HCT116 (cell line): ENCODE measurements at regions not wholly inside any gene's neighbourhood (a gene's known extent, or its start where the extent isn't known, plus 50 kb on each side); places are given as distances from the start of the nearest gene placed in this dataset.

ENCODE experiments used
- ATAC-seq: fragments of 200-7000 bp; cut with Tn5 transposase; 2 replicates; pipeline ENCODE4 v1.9.1; 2020; ENCODE audit warnings: mild to moderate bottlenecking, moderate library complexity
- BruUV-seq: library from RNA; stranded (reverse); fragments of 400-500 nt; replicated peaks from 2 replicates; lab custom pipeline; 2021; lab: Mats Ljungman, UMichigan
- CTCF ChIA-PET: fragments of 300-600 bp; sonication (Branson Sonifier 250); formaldehyde crosslinking; loops from one replicate; lab custom pipeline; 2021; ENCODE audit warnings: antibody characterized with exemption; lab: Charles Lee
- POLR2A ChIA-PET: fragments of 300-600, 350-600 bp; sonication (Branson Sonifier 250); formaldehyde crosslinking; loops from one replicate; lab custom pipeline; 2021; ENCODE audit warnings: antibody characterized with exemption; lab: Charles Lee
- RAD21 ChIA-PET, 2 experiments: fragments of 300-600 bp; sonication (Branson Sonifier 250); formaldehyde crosslinking; loops; one replicate each; lab custom pipeline; 2023; ENCODE audit warnings: low total read pairs in 2 of 2; ENCODE audit not compliant: uncharacterized antibody in 2 of 2, unreplicated experiment in 2 of 2, low non-redundant PET in 1 of 2; lab: Charles Lee
- DNase-seq: peaks from one replicate; pipeline ENCODE4 v3.0.0-alpha.2; 2010; ENCODE audit warnings: low read depth, low spot score
- H2AFZ ChIP-seq: fragments of 200-600 bp; shearing (Covaris generic), sonication (generic); 2 replicates; pipeline ENCODE4 v1.6.1; 2017; ENCODE audit warnings: low read depth, mixed run types, mixed read lengths, antibody characterized with exemption, low read length; ENCODE audit not compliant: poor library complexity, severe bottlenecking
- H3K27ac ChIP-seq: 2 replicates; pipeline ENCODE4 v1.5.1; 2012; ENCODE audit warnings: low read depth, low read length
- H3K27me3 ChIP-seq: fragments of 200-600 bp; sonication (generic); 2 replicates; pipeline ENCODE4 v1.6.1; 2016; ENCODE audit warnings: mixed run types, low read length, mixed read lengths; ENCODE audit not compliant: insufficient read depth
- H3K36me3 ChIP-seq, 2 experiments: fragments of 200-500 bp in 1 of 2; fragments of 200-600 bp in 1 of 2; sonication (Bioruptor generic) in 1 of 2; sonication (generic) in 1 of 2; 2 replicates each; pipeline versions ENCODE4 v1.5.1 to v1.6.1; 2014 to 2016; ENCODE audit warnings: low read length in 2 of 2, inconsistent platforms in 1 of 2, mixed read lengths in 1 of 2, mixed run types in 1 of 2; ENCODE audit not compliant: insufficient read depth in 2 of 2, control insufficient read depth in 1 of 2
- H3K4me1 ChIP-seq, 2 experiments: fragments of 200-600 bp in 1 of 2; sonication (generic) in 1 of 2; 2 replicates each; pipeline versions ENCODE4 v1.5.1 to v1.6.1; 2012 to 2017; ENCODE audit warnings: low read length in 2 of 2, inconsistent platforms in 1 of 2, mild to moderate bottlenecking in 1 of 2, mixed read lengths in 1 of 2, mixed run types in 1 of 2, moderate library complexity in 1 of 2; ENCODE audit not compliant: insufficient read depth in 2 of 2, control insufficient read depth in 1 of 2
- H3K4me2 ChIP-seq: fragments of 200-600 bp; sonication (generic); 2 replicates; pipeline ENCODE4 v1.6.1; 2017; ENCODE audit warnings: mixed run types, low read length, mixed read lengths
- H3K4me3 ChIP-seq, 2 experiments: fragments of 200-600 bp in 1 of 2; sonication (generic) in 1 of 2; replicated peaks in 1 of 2; 2 replicates each; pipeline ENCODE4 v1.5.1; 2011 to 2016; ENCODE audit warnings: low read length in 2 of 2, control low read depth in 1 of 2, low read depth in 1 of 2, mild to moderate bottlenecking in 1 of 2, mixed read lengths in 1 of 2, mixed run types in 1 of 2
- H3K79me2 ChIP-seq: fragments of 200-600 bp; sonication (generic); 2 replicates; pipeline ENCODE4 v1.6.1; 2017; ENCODE audit warnings: mild to moderate bottlenecking, mixed run types, low read length, moderate library complexity, mixed read lengths; ENCODE audit not compliant: insufficient read depth
- H3K9ac ChIP-seq: fragments of 200-600 bp; sonication (generic); 2 replicates; pipeline ENCODE4 v1.6.1; 2016; ENCODE audit warnings: low read length, mixed read lengths
- H3K9me2 ChIP-seq: fragments of 200-600 bp; sonication (generic), shearing (Covaris generic); 2 replicates; pipeline ENCODE4 v1.6.1; 2017; ENCODE audit warnings: mixed run types, mild to moderate bottlenecking, moderate library complexity; ENCODE audit not compliant: insufficient read depth
- H3K9me3 ChIP-seq, 2 experiments: fragments of 200-500 bp in 1 of 2; fragments of 200-600 bp in 1 of 2; sonication (Bioruptor generic) in 1 of 2; sonication (generic) in 1 of 2; 2 replicates each; pipeline ENCODE4 v1.6.1; 2014 to 2017; ENCODE audit warnings: low read length in 2 of 2, mixed read lengths in 2 of 2, inconsistent platforms in 1 of 2, low read depth in 1 of 2, mild to moderate bottlenecking in 1 of 2, mixed run types in 1 of 2, moderate library complexity in 1 of 2; ENCODE audit not compliant: control insufficient read depth in 1 of 2, insufficient read depth in 1 of 2
- H4K20me1 ChIP-seq: fragments of 200-600 bp; sonication (generic), shearing (Covaris generic); 2 replicates; pipeline ENCODE4 v1.6.1; 2017; ENCODE audit warnings: mixed run types, mild to moderate bottlenecking, moderate library complexity; ENCODE audit not compliant: insufficient read depth
- ATF3 ChIP-seq: IDR thresholded peaks from 2 replicates; pipeline ENCODE4 v1.6.1; 2012
- CEBPB ChIP-seq: IDR thresholded peaks from 2 replicates; pipeline ENCODE4 v1.6.1; 2012; ENCODE audit warnings: low read depth
- EGR1 ChIP-seq: IDR thresholded peaks from 2 replicates; pipeline ENCODE4 v1.6.1; 2012; ENCODE audit warnings: low read depth
- ELF1 ChIP-seq: IDR thresholded peaks from 2 replicates; pipeline ENCODE4 v1.6.1; 2012; ENCODE audit warnings: low read depth, borderline replicate concordance
- EZH2 ChIP-seq: fragments of 200-600 bp; sonication (generic); IDR thresholded peaks from 2 replicates; pipeline ENCODE4 v1.6.1; 2017; ENCODE audit warnings: antibody characterized with exemption, mixed run types
- FOSL1 ChIP-seq: IDR thresholded peaks from 2 replicates; pipeline ENCODE4 v1.6.1; 2012; ENCODE audit warnings: low read depth
- JUND ChIP-seq: IDR thresholded peaks from 2 replicates; pipeline ENCODE4 v1.6.1; 2012
- POLR2A ChIP-seq: IDR thresholded peaks from 2 replicates; pipeline ENCODE4 v1.7.0; 2011; ENCODE audit warnings: borderline replicate concordance; ENCODE audit not compliant: insufficient read depth, insufficient read length; ENCODE audit errors: extremely low read depth
- RAD21 ChIP-seq: IDR thresholded peaks from 2 replicates; pipeline ENCODE4 v1.6.1; 2012; ENCODE audit warnings: low read depth, mild to moderate bottlenecking
- REST ChIP-seq: IDR thresholded peaks from 2 replicates; pipeline ENCODE4 v1.6.1; 2012; ENCODE audit warnings: low read depth
- SIN3A ChIP-seq: IDR thresholded peaks from 2 replicates; pipeline ENCODE4 v1.6.1; 2012; ENCODE audit warnings: low read depth
- SRF ChIP-seq: IDR thresholded peaks from 2 replicates; pipeline ENCODE4 v1.6.1; 2012; ENCODE audit warnings: low read depth
- TCF7L2 ChIP-seq: IDR thresholded peaks from 2 replicates; pipeline ENCODE4 v1.7.0; 2011; ENCODE audit warnings: borderline replicate concordance, inconsistent platforms; ENCODE audit not compliant: insufficient read depth, insufficient read length; ENCODE audit errors: extremely low read depth
- YY1 ChIP-seq: IDR thresholded peaks from 2 replicates; pipeline ENCODE4 v1.6.1; 2011; ENCODE audit warnings: low read length, low read depth, moderate library complexity, mild to moderate bottlenecking; ENCODE audit not compliant: insufficient replicate concordance; ENCODE audit errors: extremely low read depth
- ZBTB33 ChIP-seq: IDR thresholded peaks from 2 replicates; pipeline ENCODE4 v1.6.1; 2011; ENCODE audit warnings: mild to moderate bottlenecking, low read length, moderate library complexity; ENCODE audit not compliant: insufficient replicate concordance; ENCODE audit errors: extremely low read depth
- ZFX ChIP-seq: fragments of 450-650 bp; IDR thresholded peaks from 2 replicates; pipeline ENCODE4 v1.6.1; 2017
- ZNF274 ChIP-seq: fragments of 200-500 bp; sonication (Bioruptor generic); IDR thresholded peaks from 2 replicates; pipeline ENCODE4 v1.6.1; 2014; ENCODE audit warnings: mild to moderate bottlenecking, low read depth, low read length, inconsistent platforms
- intact Hi-C: fragments of 100-400 bp; cut with micrococcal nuclease; formaldehyde crosslinking; loops from 2 replicates; pipeline ENCODE4 v1.10.0; 2022

- TF ChIP-seq RAD21 (no peak), ZBTB33 (no peak), ZNF274 (no peak), SRF (no peak), EZH2 (no peak), SIN3A (no peak), CEBPB (no peak), FOSL1 (no peak), TCF7L2 (no peak)
Observed at GRCh38 chr9:7735311-7735710, 64.3 kb downstream of the DMAC1 start (continued).

- Histone ChIP-seq H3K9me2 (no peaks in the 10 kb centered on the region), H3K4me2 (no peak overlapping the region), H3K9me3 (no peaks in the 10 kb centered on the region), H4K20me1 (no peaks in the 10 kb centered on the region), H3K36me3 (no peaks in the 10 kb centered on the region), H3K4me3 (no peak overlapping the region), H3K9ac (no peak overlapping the region), H3K27ac (no peak overlapping the region), H3K4me1 (no peaks in the 10 kb centered on the region)
- intact Hi-C loops, result no loop called here
- RAD21 ChIA-PET, result no interaction called here
- CTCF ChIA-PET, result no interaction called here
- POLR2A ChIA-PET, result no interaction called here
- DNase-seq, result no peak
- BruUV-seq, result no TSS peak
- no peak for TF ChIP-seq POLR2A
- no peak for TF ChIP-seq REST
- TF ChIP-seq JUND, result no peak
- no peak for TF ChIP-seq ZBTB33
- TF ChIP-seq ELF1, result no peak
- no peak for TF ChIP-seq ZNF274
- TF ChIP-seq ZFX, result no peak
- TF ChIP-seq ATF3, result no peak
- TF ChIP-seq CEBPB, result no peak
- TF ChIP-seq RAD21, result no peak
- TF ChIP-seq SRF, result no peak
- no peak for TF ChIP-seq YY1
- TF ChIP-seq EGR1, result no peak
- TF ChIP-seq EZH2, result no peak
- TF ChIP-seq, all 23 proteins: peak for 0
- Histone ChIP-seq H3K79me2 (no peaks in the 10 kb centered on the region), H3K27me3 (peaks cover 5% of the 10 kb centered on the region; the same call in 1 of the 2 replicates), H2AFZ (no peak overlapping the region)
- no peak for ATAC-seq
Observed at GRCh38 chr9:7730164-7730445, 69.5 kb downstream of the DMAC1 start.
